ENCODE measurements at regions not wholly inside any gene's neighbourhood (a gene's known extent, or its start where the extent isn't known, plus 50 kb on each side); places are given as distances from the start of the nearest gene placed in this dataset.

- in situ Hi-C loops (cut with MboI; ENCODE audit: low sequenced_read_pairs) (no loop called here), dilution Hi-C loops (cut with HindIII; ENCODE audit: low sequenced_read_pairs, unreplicated experiment) (no loop called here), intact Hi-C loops (cut with micrococcal nuclease) (no loop called here)
- TF ChIP-seq FOS (IDR thresholded peaks at IDR 0.05; ENCODE audit: low read depth, low read length) = no peak
- no peak for TF ChIP-seq CHD1 (IDR thresholded peaks at IDR 0.05; ENCODE audit: low read depth, low read length)
- no peak for TF ChIP-seq MAFK (IDR thresholded peaks at IDR 0.05; ENCODE audit: low read depth, low read length)
- TF ChIP-seq POLR2A (IDR thresholded peaks at IDR 0.05; ENCODE audit: low read depth, low read length) = no peak
- no peak for TF ChIP-seq SMC3 (IDR thresholded peaks at IDR 0.05; ENCODE audit: low read depth, low read length)
- no peak for TF ChIP-seq CEBPB (IDR thresholded peaks at IDR 0.05; ENCODE audit: low read depth, low read length)
- no peak for TF ChIP-seq BHLHE40 (IDR thresholded peaks at IDR 0.05; ENCODE audit: low read depth, low read length)
- H3K4me3 ChIP-seq (ENCODE audit: insufficient read depth, low read depth, low read length) = no peak overlapping the region
- ChIA-PET CTCF (no interaction called here), POLR2A (ENCODE audit: unreplicated experiment) (no interaction called here)
- no peak overlapping the region for H4K91ac ChIP-seq (ENCODE audit: insufficient read depth, low read depth, low read length)
- H4K5ac ChIP-seq (ENCODE audit: low read depth, low read length) = no peak overlapping the region
- H3K79me1 ChIP-seq (ENCODE audit: low read depth in 1 of 2, low read length in 2 of 2) = no peaks in the 10 kb centered on the region
- H3K4me1 ChIP-seq (ENCODE audit: control insufficient read depth, insufficient read depth, low read length) = no peaks in the 10 kb centered on the region
- no peak overlapping the region for H3K56ac ChIP-seq (ENCODE audit: extremely low read depth, insufficient read depth, low read length)
- no peak overlapping the region for H3K4ac ChIP-seq (ENCODE audit: low read depth, low read length)
- no peak overlapping the region for H3K4me2 ChIP-seq (ENCODE audit: low read depth, low read length)
- H3K27me3 ChIP-seq (ENCODE audit: control insufficient read depth, insufficient read depth, low read length) = no peaks in the 10 kb centered on the region
- H2BK15ac ChIP-seq (ENCODE audit: low read depth, low read length) = no peak overlapping the region
- H2BK5ac ChIP-seq (ENCODE audit: low read depth, low read length, poor library complexity, severe bottlenecking) = no peak overlapping the region
- no peak overlapping the region for H4K8ac ChIP-seq (ENCODE audit: low read depth in 2 of 2, low read length in 2 of 2)
- H3K9me1 ChIP-seq (ENCODE audit: insufficient read depth, low read length) = no peaks in the 10 kb centered on the region
- no peak overlapping the region for H2AFZ ChIP-seq (replicated peaks; ENCODE audit: low read length, poor library complexity)
- no peak overlapping the region for H3K18ac ChIP-seq (ENCODE audit: low read depth, low read length)
- no peaks in the 10 kb centered on the region for H3K36me3 ChIP-seq (ENCODE audit: control insufficient read depth, insufficient read depth, low read length)
- H3K14ac ChIP-seq (replicated peaks; ENCODE audit: low read depth, low read length) = no peak overlapping the region
- H3K9ac ChIP-seq (ENCODE audit: low read depth, low read length) = no peak overlapping the region
- no peak overlapping the region for H3K23ac ChIP-seq (ENCODE audit: low read depth, low read length)
- H4K20me1 ChIP-seq (ENCODE audit: insufficient read depth, low read length) = no peaks in the 10 kb centered on the region
- ATAC-seq (ENCODE audit: low read depth) (no peak), DNase-seq (no peak)
- H2BK120ac ChIP-seq (ENCODE audit: low read depth, low read length) = no peak overlapping the region
- 0 out of 2 replicates have a peak, but pooled peaks cover 2% of the 10 kb centered on the region for H3K9me3 ChIP-seq (ENCODE audit: control insufficient read depth, insufficient read depth, low read length)
- BruUV-seq (replicated peaks) = no TSS peak
- H3K27ac ChIP-seq (ENCODE audit: insufficient read depth, low read length) = no peak overlapping the region
- H2AK9ac ChIP-seq (replicated peaks; ENCODE audit: low read depth, low read length, poor library complexity) = no peak overlapping the region
- WGBS, 2 experiments (ENCODE audit: extremely low coverage in 2 of 2, insufficient read length in 1 of 2) = no CpG with 5 or more reads among the region's 3 CpGs
- no peak overlapping the region for H2BK20ac ChIP-seq (ENCODE audit: low read depth, low read length)
- H2AK5ac ChIP-seq (ENCODE audit: low read depth, low read length) = no peak overlapping the region
These were observed 101.2 kb upstream of the STEAP1 start for GRCh38 chr7:90053094-90053493.

Data from IMR-90 (cell line).